Mesendoderm (in vitro differentiated cells): ENCODE measurements at regions not wholly inside any gene's neighbourhood (a gene's known extent, or its start where the extent isn't known, plus 50 kb on each side); places are given as distances from the start of the nearest gene placed in this dataset.

Source experiments
- DNase-seq: peaks from one replicate; pipeline ENCODE4 v3.0.0; 2013
- H2AK5ac ChIP-seq: 2 replicates; pipeline ENCODE4 v1.6.1; 2013; ENCODE audit warnings: low read length, inconsistent platforms
- H2BK120ac ChIP-seq: 2 replicates; pipeline ENCODE4 v1.6.1; 2013; ENCODE audit warnings: low read depth, mild to moderate bottlenecking, low read length, moderate library complexity, mixed read lengths
- H2BK15ac ChIP-seq: replicated peaks from 2 replicates; pipeline ENCODE4 v1.6.1; 2013; ENCODE audit warnings: low read depth, mild to moderate bottlenecking, moderate library complexity
- H2BK5ac ChIP-seq: 2 replicates; pipeline ENCODE4 v1.6.1; 2013; ENCODE audit warnings: low read length, inconsistent platforms
- H3K18ac ChIP-seq: 2 replicates; pipeline ENCODE4 v1.6.1; 2013; ENCODE audit warnings: mild to moderate bottlenecking, low read length, mixed read lengths
- H3K23ac ChIP-seq: one replicate; pipeline ENCODE4 v1.6.1; 2013; ENCODE audit warnings: low read length
- H3K27ac ChIP-seq: 2 replicates; pipeline ENCODE4 v1.5.1; 2013; ENCODE audit warnings: low read depth, mild to moderate bottlenecking, inconsistent platforms, low read length, moderate library complexity
- H3K27me3 ChIP-seq: 2 replicates; pipeline ENCODE4 v1.6.1; 2013; ENCODE audit warnings: low read length, control low read depth, mild to moderate bottlenecking, inconsistent platforms; ENCODE audit not compliant: insufficient read depth, poor library complexity
- H3K36me3 ChIP-seq: 2 replicates; pipeline ENCODE4 v1.6.1; 2013; ENCODE audit warnings: low read length, inconsistent platforms; ENCODE audit not compliant: control insufficient read depth, insufficient read depth
- H3K4ac ChIP-seq: one replicate; pipeline ENCODE4 v1.6.1; 2013; ENCODE audit warnings: low read depth, mild to moderate bottlenecking, low read length, moderate library complexity
- H3K4me1 ChIP-seq: 2 replicates; pipeline ENCODE4 v1.6.1; 2013; ENCODE audit warnings: low read depth, low read length, inconsistent platforms; ENCODE audit not compliant: control insufficient read depth
- H3K4me2 ChIP-seq: 2 replicates; pipeline ENCODE4 v1.6.1; 2013; ENCODE audit warnings: low read length
- H3K4me3 ChIP-seq: 2 replicates; pipeline ENCODE4 v1.5.1; 2013; ENCODE audit warnings: mild to moderate bottlenecking, low read length
- H3K56ac ChIP-seq: one replicate; pipeline ENCODE4 v1.6.1; 2013; ENCODE audit warnings: low read length
- H3K79me1 ChIP-seq: 2 replicates; pipeline ENCODE4 v1.6.1; 2013; ENCODE audit warnings: low read length, inconsistent platforms
- H3K79me2 ChIP-seq: 2 replicates; pipeline ENCODE4 v1.6.1; 2013; ENCODE audit warnings: mild to moderate bottlenecking, low read length; ENCODE audit not compliant: control insufficient read depth, insufficient read depth
- H3K9ac ChIP-seq: 2 replicates; pipeline ENCODE4 v1.6.1; 2013; ENCODE audit warnings: low read length, inconsistent platforms
- H4K5ac ChIP-seq: one replicate; pipeline ENCODE4 v1.6.1; 2013; ENCODE audit warnings: low read length
- H4K8ac ChIP-seq: one replicate; pipeline ENCODE4 v1.6.1; 2013; ENCODE audit warnings: low read depth, mild to moderate bottlenecking, control low read depth, low read length, moderate library complexity
- WGBS: extraction: QIAGEN DNeasy Blood & Tissue Kit; methylation state at CpG from one replicate; pipeline ENCODE4 v1.1.7; 2013; ENCODE audit warnings: low lambda C conversion rate, missing lambda C conversion rate; ENCODE audit not compliant: insufficient coverage; ENCODE audit errors: extremely low coverage; 5-methylcytosine and 5-hydroxymethylcytosine counted together

DNA sequence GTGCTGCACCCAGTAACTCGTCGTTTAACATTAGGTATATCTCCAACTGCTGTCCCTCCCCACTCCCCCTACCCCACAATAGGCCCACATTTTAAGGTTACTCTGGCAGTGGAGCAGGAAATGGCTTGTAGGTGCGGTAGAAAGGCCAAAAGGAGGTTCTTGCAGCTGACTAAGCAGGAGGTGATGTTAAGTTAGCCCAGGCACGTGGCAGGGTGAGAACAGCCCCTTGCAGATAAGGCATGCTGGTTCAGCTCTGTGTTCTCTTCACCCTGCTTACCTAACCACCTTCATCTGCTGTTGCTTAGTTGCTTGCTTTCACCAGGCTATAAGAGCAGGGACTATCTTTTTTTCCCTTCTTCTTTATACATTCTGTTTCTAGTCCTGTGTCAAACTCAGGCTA is 1082.8 kb upstream of the RBFOX1 start:
- no peaks in the 10 kb centered on the region for H3K36me3 ChIP-seq
- H3K4me1 ChIP-seq = peaks cover 3% of the 10 kb centered on the region
- no peak overlapping the region for H3K18ac ChIP-seq
- H3K9ac ChIP-seq = no peak overlapping the region
- WGBS = no CpG with 5 or more reads among the region's 4 CpGs
- H2BK15ac ChIP-seq = no peak overlapping the region
- H2BK120ac ChIP-seq = no peak overlapping the region
- no peak overlapping the region for H3K27ac ChIP-seq
- H3K79me2 ChIP-seq = no peaks in the 10 kb centered on the region
- peak; percentile 82 for DNase-seq
- H3K56ac ChIP-seq = no peak overlapping the region
- H3K4me3 ChIP-seq = no peak overlapping the region
- H3K4me2 ChIP-seq = no peak overlapping the region
- no peak overlapping the region for H4K8ac ChIP-seq
- no peaks in the 10 kb centered on the region for H3K27me3 ChIP-seq
- no peak overlapping the region for H2AK5ac ChIP-seq
- H3K4ac ChIP-seq = no peak overlapping the region
- H2BK5ac ChIP-seq = no peak overlapping the region
- no peaks in the 10 kb centered on the region for H3K79me1 ChIP-seq
- H3K23ac ChIP-seq = no peak overlapping the region
- no peak overlapping the region for H4K5ac ChIP-seq

DNA sequence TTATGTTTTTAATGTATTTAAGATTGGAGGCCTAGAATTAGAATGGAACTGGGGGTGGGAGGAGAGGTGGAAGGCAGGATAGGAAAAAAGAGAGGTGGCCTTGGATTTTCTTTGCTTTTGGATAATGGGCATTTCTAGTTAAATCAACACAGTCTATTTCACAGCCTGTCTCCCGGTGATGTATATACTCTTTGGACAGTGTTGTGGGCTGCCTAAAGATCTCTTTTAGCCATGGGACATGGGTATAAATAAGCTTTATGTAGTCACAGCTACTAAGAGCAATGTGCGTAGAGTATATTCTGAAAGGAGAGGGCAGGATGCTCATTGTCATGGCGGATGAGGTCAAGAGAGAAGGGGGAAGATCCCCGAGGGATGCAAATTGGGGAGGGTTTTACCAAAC is 1084.4 kb upstream of the RBFOX1 start:
- H4K5ac ChIP-seq = no peak overlapping the region
- H3K4me3 ChIP-seq = no peak overlapping the region
- DNase-seq = no peak
- no peaks in the 10 kb centered on the region for H3K27me3 ChIP-seq
- no peak overlapping the region for H2BK5ac ChIP-seq
- no peak overlapping the region for H3K9ac ChIP-seq
- no peak overlapping the region for H3K27ac ChIP-seq
- H2AK5ac ChIP-seq = no peak overlapping the region
- H3K18ac ChIP-seq = no peak overlapping the region
- H3K4ac ChIP-seq = no peak overlapping the region
- WGBS = no CpG with 5 or more reads among the region's 4 CpGs
- H3K4me1 ChIP-seq = peaks cover 3% of the 10 kb centered on the region
- H3K79me2 ChIP-seq = no peaks in the 10 kb centered on the region
- H3K79me1 ChIP-seq = no peaks in the 10 kb centered on the region
- H3K56ac ChIP-seq = no peak overlapping the region
- H4K8ac ChIP-seq = no peak overlapping the region
- H2BK15ac ChIP-seq = no peak overlapping the region
- H3K36me3 ChIP-seq = no peaks in the 10 kb centered on the region
- H3K23ac ChIP-seq = no peak overlapping the region
- H2BK120ac ChIP-seq = no peak overlapping the region
- no peak overlapping the region for H3K4me2 ChIP-seq

DNA sequence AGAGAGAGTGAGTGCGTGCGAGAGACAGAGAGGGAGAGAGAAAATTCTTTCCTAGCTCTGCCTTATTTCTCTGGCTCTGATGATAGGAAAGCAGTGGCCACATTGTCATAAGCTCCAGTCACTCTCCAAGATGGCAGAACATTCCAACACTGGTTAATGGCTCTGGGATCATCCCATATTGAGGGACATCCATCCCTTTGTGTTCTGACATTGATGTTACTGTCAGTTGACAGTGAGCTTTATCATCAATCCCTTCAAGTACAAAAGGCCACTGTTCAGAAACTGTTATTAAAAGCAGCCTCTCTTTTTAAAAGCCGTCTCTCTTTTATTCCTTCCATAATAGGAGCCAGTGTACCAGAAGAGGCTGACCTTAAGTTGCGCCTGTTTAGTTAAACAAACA is 1084.9 kb upstream of the RBFOX1 start:
- no peaks in the 10 kb centered on the region for H3K27me3 ChIP-seq
- no peak overlapping the region for H3K56ac ChIP-seq
- DNase-seq = no peak
- no peak overlapping the region for H3K9ac ChIP-seq
- H4K5ac ChIP-seq = no peak overlapping the region
- no CpG with 5 or more reads among the region's 4 CpGs for WGBS
- no peak overlapping the region for H2BK120ac ChIP-seq
- H3K4ac ChIP-seq = no peak overlapping the region
- no peak overlapping the region for H3K18ac ChIP-seq
- H2BK5ac ChIP-seq = no peak overlapping the region
- H3K23ac ChIP-seq = no peak overlapping the region
- no peak overlapping the region for H3K27ac ChIP-seq
- no peak overlapping the region for H3K4me3 ChIP-seq
- no peaks in the 10 kb centered on the region for H3K36me3 ChIP-seq
- H3K79me1 ChIP-seq = no peaks in the 10 kb centered on the region
- H2AK5ac ChIP-seq = no peak overlapping the region
- peaks cover 3% of the 10 kb centered on the region for H3K4me1 ChIP-seq
- H3K4me2 ChIP-seq = no peak overlapping the region
- H2BK15ac ChIP-seq = no peak overlapping the region
- H3K79me2 ChIP-seq = no peaks in the 10 kb centered on the region
- no peak overlapping the region for H4K8ac ChIP-seq

DNA sequence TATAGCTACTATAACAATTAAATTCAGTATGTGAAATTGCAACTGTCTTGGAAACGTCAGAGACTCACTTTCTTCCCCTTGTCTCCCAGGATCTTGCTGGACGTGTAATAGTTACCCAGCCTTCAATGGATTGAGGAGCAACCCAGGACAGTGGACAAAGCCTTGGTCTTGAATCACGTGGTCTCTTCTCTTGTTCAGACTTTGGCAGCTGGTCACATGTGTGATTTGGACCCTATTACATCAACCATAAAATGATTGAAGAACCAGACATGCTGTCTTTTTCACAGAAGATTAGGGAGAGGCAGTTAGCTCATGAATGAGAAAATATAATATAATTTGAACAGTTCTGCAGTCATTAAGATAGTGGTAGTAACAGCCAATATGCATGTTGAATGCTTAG is 1085.5 kb upstream of the RBFOX1 start:
- no peak overlapping the region for H2BK5ac ChIP-seq
- no peak overlapping the region for H3K56ac ChIP-seq
- H3K4me3 ChIP-seq = no peak overlapping the region
- H3K23ac ChIP-seq = no peak overlapping the region
- no peak overlapping the region for H2BK120ac ChIP-seq
- no peak overlapping the region for H4K5ac ChIP-seq
- DNase-seq = no peak
- no peak overlapping the region for H3K4me2 ChIP-seq
- no peaks in the 10 kb centered on the region for H3K79me2 ChIP-seq
- no peak overlapping the region for H2AK5ac ChIP-seq
- H3K4me1 ChIP-seq = no peaks in the 10 kb centered on the region
- no peaks in the 10 kb centered on the region for H3K36me3 ChIP-seq
- WGBS = no CpG with 5 or more reads among the region's 3 CpGs
- H3K18ac ChIP-seq = no peak overlapping the region
- no peak overlapping the region for H2BK15ac ChIP-seq
- no peak overlapping the region for H3K4ac ChIP-seq
- H3K27me3 ChIP-seq = no peaks in the 10 kb centered on the region
- no peak overlapping the region for H4K8ac ChIP-seq
- H3K9ac ChIP-seq = no peak overlapping the region
- no peaks in the 10 kb centered on the region for H3K79me1 ChIP-seq
- no peak overlapping the region for H3K27ac ChIP-seq

DNA sequence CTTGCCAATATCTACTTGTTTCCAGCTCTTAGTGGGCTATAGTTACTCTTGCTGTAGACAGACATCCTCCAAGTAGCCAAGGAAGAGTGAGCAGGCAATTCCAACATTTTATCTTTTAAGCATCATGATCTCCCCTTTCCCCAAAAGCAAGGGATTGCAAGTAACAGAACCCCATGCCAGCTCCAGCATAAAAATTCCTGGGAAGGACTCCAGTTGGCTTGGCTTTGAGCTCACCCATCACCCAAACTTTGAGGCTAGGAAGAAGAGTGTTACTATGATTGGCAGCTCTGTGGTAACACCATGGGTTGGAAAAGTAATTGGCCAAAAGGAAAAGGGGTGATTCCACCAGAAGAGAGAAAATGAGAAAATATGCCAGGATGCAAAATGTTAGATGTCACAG is 1086.4 kb upstream of the RBFOX1 start:
- Histone ChIP-seq H3K23ac (no peak overlapping the region), H2BK5ac (no peak overlapping the region), H3K79me2 (no peaks in the 10 kb centered on the region), H3K36me3 (no peaks in the 10 kb centered on the region), H3K4me1 (no peaks in the 10 kb centered on the region), H3K9ac (no peak overlapping the region), H2BK120ac (no peak overlapping the region), H4K5ac (no peak overlapping the region), H2AK5ac (no peak overlapping the region), H3K18ac (no peak overlapping the region), H3K4ac (no peak overlapping the region), H3K27ac (no peak overlapping the region), H3K56ac (no peak overlapping the region), H3K4me3 (no peak overlapping the region), H3K79me1 (no peaks in the 10 kb centered on the region), H2BK15ac (no peak overlapping the region), H3K27me3 (no peaks in the 10 kb centered on the region), H3K4me2 (no peak overlapping the region), H4K8ac (no peak overlapping the region)
- no peak for DNase-seq

DNA sequence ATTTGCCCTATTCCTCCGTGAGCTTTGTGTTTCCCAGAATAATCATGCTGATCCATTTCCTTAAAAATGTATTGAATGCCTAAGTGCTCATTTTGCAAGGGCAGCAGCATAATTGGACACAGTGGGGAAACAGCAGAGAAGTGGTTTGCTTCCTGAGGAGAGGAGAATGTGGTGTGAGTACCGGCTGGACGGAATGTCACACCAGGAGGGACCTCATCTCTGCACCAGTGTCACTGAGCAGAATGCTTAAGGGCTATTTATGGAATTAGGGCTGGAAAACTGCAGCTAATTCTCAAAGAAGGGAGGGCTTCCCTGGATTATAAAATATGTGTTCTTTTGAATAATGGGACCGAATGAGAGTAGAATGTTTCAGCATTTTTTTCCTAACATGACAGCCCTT is 1100.6 kb upstream of the RBFOX1 start:
- Histone ChIP-seq H3K4me2 (no peak overlapping the region), H3K9ac (no peak overlapping the region), H3K79me2 (no peaks in the 10 kb centered on the region)

More for the DNA sequence above, 1100.6 kb upstream of the RBFOX1 start:
- no peak overlapping the region for H2BK5ac ChIP-seq
- no peaks in the 10 kb centered on the region for H3K4me1 ChIP-seq
- H3K4ac ChIP-seq = no peak overlapping the region
- H2BK120ac ChIP-seq = no peak overlapping the region
- no peak overlapping the region for H4K8ac ChIP-seq
- H3K79me1 ChIP-seq = no peaks in the 10 kb centered on the region
- H2AK5ac ChIP-seq = no peak overlapping the region
- H3K56ac ChIP-seq = no peak overlapping the region
- H3K18ac ChIP-seq = no peak overlapping the region
- no peaks in the 10 kb centered on the region for H3K27me3 ChIP-seq
- WGBS = no CpG with 5 or more reads among the region's 4 CpGs
- no peak overlapping the region for H4K5ac ChIP-seq
- H3K4me3 ChIP-seq = no peak overlapping the region
- H3K23ac ChIP-seq = no peak overlapping the region
- H2BK15ac ChIP-seq = no peak overlapping the region
- H3K27ac ChIP-seq = no peak overlapping the region
- no peaks in the 10 kb centered on the region for H3K36me3 ChIP-seq
- DNase-seq = peak; percentile 38
